ENCODE measurements at regions not wholly inside any gene's neighbourhood (a gene's known extent, or its start where the extent isn't known, plus 50 kb on each side); places are given as distances from the start of the nearest gene placed in this dataset.

DNA sequence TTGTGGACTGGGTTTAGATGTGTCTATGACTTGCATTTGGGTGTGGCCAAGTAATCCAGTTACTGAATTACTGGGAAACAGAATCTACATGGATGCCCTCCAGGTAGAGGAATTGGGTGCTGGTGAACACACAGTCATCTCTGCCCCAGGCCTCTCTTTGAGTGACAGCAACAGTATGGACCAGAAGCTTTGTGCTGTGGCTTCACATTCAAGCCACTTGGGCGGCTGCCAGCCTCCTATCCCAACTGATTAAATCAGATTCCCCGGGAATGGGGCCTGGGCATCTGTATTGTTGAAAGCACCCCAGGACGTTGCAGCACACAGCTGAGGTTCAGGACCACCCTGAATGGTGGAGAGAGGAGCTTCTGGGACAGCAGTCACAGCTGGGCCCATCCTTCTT is 144.6 kb downstream of the DHX35 start:
- DNase-seq (ENCODE audit: low read depth), result no peak

DNA sequence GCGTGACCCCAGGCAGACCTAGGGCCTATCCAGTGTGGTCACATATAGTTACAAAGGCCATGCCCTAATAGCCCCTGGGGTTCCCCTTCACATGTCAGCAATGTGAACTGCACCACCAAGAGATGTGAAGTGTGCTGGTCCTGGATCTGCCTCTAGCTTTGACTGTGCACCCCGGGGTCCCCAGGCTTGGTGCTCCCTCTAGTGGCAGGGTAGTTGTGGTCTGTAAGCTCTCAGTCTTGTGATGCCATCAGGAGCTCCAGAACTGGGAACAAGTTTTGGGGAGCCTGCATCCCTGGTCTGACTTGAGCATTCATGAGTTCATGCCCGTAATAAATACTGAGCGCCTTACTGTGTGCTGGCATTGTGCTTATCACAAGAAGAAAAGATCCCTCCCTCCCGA is 143.4 kb downstream of the DHX35 start:
- no peak for DNase-seq (ENCODE audit: low read depth)

DNA sequence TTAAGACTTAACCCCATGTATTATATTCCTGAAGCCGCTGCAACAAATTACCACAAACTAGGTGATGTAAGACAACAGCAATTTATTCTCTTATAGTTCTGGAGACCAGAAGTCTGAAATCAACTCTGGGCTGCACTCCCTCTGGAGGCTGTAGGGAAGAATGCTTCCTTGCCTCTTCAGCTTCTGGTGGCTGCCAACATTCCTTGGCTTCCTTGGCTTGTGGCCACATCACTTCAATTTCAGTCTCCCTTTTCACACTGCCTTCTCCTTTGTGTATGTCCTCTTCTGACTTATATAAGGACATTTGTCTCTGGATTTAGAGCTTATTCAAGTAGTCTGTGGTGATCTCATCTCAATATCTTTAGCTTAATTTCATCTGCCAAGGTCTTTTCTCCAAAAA is 141.6 kb downstream of the DHX35 start:
- no peak for DNase-seq (ENCODE audit: low read depth)

DNA sequence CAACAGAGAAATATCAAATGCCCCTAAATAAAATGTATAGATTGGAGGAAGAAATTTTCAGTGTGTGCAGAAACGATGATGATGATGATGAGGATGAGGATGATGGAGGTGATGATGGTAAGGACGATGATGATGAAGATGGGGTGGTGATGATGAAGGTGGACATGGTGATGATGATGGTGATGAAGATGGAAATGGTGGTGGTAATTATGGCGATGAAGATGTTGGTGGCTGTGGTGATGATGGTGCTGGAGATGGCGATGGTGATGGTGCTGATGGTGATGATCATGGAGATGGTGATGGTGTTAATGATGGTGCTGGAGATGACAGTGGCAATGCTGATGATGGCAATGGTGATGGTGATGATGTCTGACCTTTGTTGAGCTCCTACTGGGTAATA is 141.2 kb downstream of the DHX35 start:
- no peak for DNase-seq (ENCODE audit: low read depth)

DNA sequence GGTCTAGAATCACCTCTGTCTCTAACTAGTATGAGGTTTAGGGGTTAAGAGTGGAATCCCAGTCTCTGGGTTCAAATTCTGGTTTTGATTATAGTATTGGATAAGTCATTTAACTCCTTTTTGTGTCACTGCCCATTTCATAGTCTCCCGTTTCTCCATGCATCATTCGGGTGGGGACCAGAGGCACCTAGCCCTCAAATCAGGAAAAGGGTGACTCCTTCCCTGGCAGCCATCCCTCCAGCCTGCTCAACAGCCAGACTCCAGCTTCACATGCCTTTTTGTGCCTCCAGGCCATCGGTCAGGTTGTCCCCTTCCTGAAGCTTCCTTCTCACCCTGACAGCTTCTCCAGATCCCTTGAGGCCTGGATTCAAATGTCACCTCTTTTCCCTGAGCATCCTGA is 139.8 kb downstream of the DHX35 start:
- no peak for DNase-seq (ENCODE audit: low read depth)

DNA sequence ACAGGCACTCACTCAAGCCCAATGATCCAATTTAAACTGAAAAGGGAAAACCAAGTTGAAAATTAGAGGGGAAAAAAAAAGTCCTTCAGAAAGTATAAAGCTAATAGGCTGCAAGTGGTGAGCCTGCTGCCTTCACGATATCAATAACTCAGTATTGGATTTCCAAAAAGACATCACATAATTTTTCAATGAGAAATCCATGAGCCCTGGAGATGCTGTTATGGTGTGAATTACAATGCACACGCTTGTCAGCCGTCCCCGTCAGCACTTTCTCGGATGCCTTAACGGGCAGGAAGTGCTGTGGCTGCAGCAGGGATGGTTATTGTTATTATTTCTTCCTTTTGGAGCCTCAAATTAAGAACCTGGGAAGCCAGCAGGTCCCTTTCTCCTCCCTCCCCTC is 138.5 kb downstream of the DHX35 start:
- DNase-seq (ENCODE audit: low read depth), result no peak

DNA sequence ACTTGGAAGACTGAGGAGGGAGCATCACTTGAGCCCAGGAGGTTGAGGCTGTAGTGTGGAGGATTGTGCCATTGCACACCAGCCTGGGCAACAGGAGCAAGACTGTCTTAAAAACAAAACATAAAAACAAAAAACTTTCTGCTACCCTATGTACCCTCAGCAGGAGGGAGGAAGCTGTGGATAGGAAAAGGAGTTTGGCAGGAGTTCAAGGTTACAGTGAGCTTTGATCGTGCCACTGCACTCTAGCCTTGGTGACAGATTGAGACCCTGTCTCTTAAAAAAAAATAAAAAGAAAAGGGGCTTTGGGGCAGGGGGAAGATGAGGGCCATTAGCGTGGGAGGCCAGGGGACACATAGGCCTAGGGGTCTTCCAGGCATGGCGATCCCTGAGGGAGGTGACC is 135.7 kb downstream of the DHX35 start:
- no peak for DNase-seq (ENCODE audit: low read depth)

DNA sequence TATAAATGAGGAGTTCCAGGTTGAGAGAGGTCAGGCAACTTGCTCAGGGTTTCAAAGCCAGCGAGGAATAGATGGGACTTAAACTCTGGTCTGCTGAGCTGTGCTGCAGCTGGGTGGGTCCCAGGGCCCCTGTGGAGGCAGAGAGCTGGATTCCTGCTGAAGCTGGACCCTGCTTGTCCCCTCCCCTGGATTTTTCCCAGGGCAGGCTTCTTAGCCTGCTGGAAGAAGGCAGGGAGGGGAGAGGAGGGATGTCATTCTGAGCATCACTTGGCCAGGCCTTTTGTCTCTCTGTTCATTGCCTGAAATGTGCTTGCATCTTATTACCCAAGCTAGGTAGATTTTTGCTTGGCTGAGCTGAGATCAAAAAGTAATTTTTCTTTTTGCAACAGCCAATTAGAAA is 133.7 kb downstream of the DHX35 start:
- DNase-seq (ENCODE audit: low read depth), result no peak

DNA sequence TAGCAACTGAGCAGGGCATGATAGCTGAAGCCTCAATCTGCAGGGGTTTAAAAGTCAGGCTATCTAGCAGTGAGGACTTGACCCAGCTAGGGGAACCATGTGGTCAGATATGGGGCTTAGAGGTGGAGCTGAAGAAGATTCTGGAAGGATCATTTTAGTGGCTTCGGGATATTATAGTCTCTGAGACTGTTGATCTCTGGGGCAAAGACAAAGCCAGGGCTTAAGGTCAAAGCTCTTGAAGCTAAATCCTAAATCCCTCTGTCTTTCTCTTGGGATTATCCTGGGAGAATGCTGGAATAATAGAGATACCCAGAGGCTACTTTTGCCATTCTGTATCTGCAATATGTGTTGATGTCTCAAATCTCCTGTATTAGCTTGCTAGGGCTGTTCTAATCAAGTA is 132.2 kb downstream of the DHX35 start:
- no peak for DNase-seq (ENCODE audit: low read depth)

DNA sequence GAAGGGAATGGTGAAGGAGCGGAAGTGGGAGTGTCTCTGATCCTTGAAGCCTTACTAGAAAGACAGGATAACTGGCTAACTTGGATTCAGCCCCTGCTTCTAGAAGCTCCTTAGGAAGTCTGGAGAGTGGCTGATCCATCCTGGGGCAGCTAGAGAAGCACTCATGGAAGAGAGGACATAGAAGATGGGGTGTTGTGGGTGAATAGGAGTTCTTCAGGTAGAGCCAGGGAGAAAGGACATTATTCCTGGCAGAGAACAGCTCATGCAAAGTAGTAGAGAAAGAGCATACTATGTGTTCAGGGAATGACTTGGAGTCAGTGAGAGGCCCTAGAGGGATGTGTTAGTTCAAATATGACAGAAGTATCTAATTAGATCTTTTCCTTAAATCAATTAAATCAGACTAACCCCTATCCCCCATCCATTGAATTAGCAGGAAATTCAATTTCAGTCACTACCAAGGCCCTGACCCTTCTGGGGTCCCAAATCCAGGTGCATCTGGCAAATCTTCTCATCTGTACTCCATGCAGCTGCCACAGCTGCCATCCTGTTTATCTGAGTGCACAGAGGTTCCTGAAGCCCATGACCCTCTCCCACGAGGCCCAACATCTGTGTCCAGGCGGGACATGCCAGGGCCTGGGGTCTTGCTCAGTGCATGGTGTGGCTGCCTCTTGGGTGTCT is 130.7 kb downstream of the DHX35 start:
- no peak for DNase-seq (ENCODE audit: low read depth)

DNA sequence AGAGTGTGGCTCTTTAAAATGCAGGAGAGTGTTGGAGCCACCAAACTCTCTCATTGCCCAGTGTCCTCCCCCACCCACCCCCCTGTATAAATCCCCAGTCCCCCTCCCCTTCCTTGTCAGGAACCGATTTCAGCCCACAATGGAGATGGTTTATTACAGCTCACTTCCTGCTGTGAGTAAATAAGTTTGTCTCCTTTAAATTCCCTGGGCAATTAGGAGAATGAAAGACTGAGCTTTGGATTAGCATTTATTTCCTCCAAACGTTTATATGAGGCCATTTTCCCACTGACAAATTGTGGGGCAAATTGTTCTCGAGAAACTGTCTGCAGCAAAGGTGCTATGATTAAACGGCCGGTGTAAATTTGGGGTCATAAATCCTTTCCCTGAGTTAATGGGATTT is 128.8 kb downstream of the DHX35 start:
- no peak for DNase-seq (ENCODE audit: low read depth)

DNA sequence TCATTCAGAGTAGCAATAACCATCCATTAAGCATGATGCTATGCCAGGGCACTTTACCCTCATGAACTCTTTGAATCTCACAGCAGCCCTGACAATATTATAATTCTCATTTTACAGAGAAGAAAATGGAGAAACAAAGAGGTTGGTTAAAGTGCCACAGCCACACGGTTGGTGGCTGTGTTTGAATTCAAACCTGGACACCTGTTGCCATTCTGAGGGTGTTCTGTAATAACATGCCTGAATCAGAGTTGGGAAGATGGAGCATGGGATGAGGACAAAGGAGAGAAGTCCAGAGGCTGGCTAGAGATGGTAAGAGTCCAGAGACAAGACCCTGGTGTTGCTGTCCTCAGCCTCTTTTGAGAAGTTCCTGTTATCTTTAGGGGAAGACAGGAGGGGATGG is 127.7 kb downstream of the DHX35 start:
- no peak for DNase-seq (ENCODE audit: low read depth)

Data from CMK (cell line).